ENCODE measurements at regions not wholly inside any gene's neighbourhood (a gene's known extent, or its start where the extent isn't known, plus 50 kb on each side); places are given as distances from the start of the nearest gene placed in this dataset.
A peak's percentile ranks its signal among the peaks of the same experiment; 100 is the strongest.
"Not testable (repeated sequence)": the region's sequence is repeated elsewhere in the genome, so short reads cannot be mapped to it uniquely, and the experiment has no call there.

DNA sequence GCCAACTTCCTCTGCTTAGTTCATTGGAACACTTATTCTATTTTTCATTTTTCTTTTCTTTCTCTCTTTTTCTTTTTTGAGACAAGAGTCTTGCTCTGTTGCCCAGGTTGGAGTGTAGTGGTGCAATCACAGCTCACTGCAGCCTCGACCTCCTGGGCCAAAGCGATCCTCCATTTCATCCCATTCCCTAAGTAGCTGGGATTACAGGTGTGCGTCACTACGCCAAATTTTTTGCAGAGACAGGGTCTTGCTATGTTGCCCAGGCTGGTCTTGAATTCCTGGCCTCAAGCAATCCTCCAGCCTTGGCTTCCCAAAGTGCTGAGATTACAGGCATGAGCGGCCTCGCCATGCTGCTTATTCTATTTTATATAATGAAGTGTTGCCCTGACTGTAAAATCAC is 336.4 kb upstream of the TNRC6C start:
- DNase-seq; H3K9me3 Mint-ChIP-seq; H3K4me3 Mint-ChIP-seq; H3K27ac ChIP-seq (ENCODE audit: insufficient read depth, low read length, poor library complexity, severe bottlenecking); H3K9me3 ChIP-seq (ENCODE audit: control insufficient read depth in 2 of 2, low read length in 2 of 2); H3K36me3 ChIP-seq (ENCODE audit: control insufficient read depth, insufficient read depth, low read length); H3K4me3 ChIP-seq (ENCODE audit: low read depth, low read length); H3K27me3 ChIP-seq (ENCODE audit: control insufficient read depth, insufficient read depth, low read length); H3K36me3 Mint-ChIP-seq; ATAC-seq (ENCODE audit: low read depth in 2 of 2); H3K4me1 ChIP-seq (ENCODE audit: control insufficient read depth, insufficient read depth, low read length, poor library complexity, severe bottlenecking); H3K27ac Mint-ChIP-seq: not testable (repeated sequence)
- H3K4me1 Mint-ChIP-seq = peaks cover 0 to 15% (median 0%) of the 10 kb centered on the region in 4 donors
- H3K27me3 Mint-ChIP-seq = peaks cover 42% of the 10 kb centered on the region

DNA sequence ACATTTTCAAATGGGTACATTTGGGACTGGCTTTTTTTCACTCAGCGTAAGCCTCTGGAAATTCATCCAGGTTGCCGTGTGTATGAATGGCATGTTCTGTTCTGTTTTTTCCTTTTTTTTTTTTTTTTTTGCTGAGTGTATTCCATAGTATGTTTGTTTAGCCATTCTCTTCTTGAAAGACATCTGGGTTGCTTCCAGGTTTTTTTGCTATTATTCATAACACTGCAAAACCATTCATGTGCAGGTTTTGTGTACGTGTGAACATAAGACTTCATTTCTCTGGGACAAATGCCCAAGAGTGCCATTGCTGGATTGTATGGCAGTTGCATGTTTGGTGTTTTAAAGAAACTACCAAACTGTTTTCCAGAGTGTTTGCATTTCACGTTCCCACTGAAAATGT is 335.9 kb upstream of the TNRC6C start:
- no peaks in the 10 kb centered on the region for H3K36me3 Mint-ChIP-seq
- Histone ChIP-seq H3K4me3 (ENCODE audit: low read depth, low read length) (no peak overlapping the region), H3K4me1 (ENCODE audit: control insufficient read depth, insufficient read depth, low read length, poor library complexity, severe bottlenecking) (no peaks in the 10 kb centered on the region), H3K36me3 (ENCODE audit: control insufficient read depth, insufficient read depth, low read length) (no peaks in the 10 kb centered on the region), H3K27ac (ENCODE audit: insufficient read depth, low read length, poor library complexity, severe bottlenecking) (no peak overlapping the region), H3K27me3 (ENCODE audit: control insufficient read depth, insufficient read depth, low read length) (peaks cover 5% of the 10 kb centered on the region), H3K9me3 (ENCODE audit: control insufficient read depth in 2 of 2, low read length in 2 of 2) (peaks cover 9 to 13% of the 10 kb centered on the region in 2 experiments)
- no peak overlapping the region for H3K27ac Mint-ChIP-seq
- no peak for ATAC-seq (ENCODE audit: low read depth in 2 of 2)
- H3K4me3 Mint-ChIP-seq = no peak overlapping the region
- H3K4me1 Mint-ChIP-seq = peaks cover 0 to 15% (median 0%) of the 10 kb centered on the region in 4 donors
- H3K9me3 Mint-ChIP-seq = peaks cover 0 to 8% (median 2%) of the 10 kb centered on the region in 7 donors
- H3K27me3 Mint-ChIP-seq = peaks cover 43% of the 10 kb centered on the region
- no peak for DNase-seq

DNA sequence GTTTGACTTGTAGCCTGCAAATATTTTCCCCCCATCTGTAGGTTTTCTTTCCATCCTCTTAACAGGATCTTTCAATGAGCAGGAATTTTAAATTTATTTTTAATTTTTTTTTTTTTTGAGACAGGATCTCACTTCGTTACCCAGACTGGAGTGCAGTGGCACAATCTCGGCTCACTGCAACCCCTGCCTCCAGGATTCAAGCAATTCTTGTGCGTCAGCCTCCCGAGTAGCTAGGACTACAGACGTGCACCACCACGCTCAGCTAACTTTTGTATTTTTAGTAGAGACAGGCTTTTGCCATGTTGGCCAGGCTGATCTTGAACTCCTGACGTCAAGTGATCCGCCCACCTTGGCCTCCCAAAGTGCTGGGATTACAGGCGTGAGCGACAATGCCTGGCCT is 335.2 kb upstream of the TNRC6C start:
- not testable (repeated sequence) for ATAC-seq (ENCODE audit: low read depth in 2 of 2); H3K27me3 ChIP-seq (ENCODE audit: control insufficient read depth, insufficient read depth, low read length); DNase-seq; H3K27ac ChIP-seq (ENCODE audit: insufficient read depth, low read length, poor library complexity, severe bottlenecking); H3K4me1 ChIP-seq (ENCODE audit: control insufficient read depth, insufficient read depth, low read length, poor library complexity, severe bottlenecking); H3K27ac Mint-ChIP-seq; H3K4me3 Mint-ChIP-seq; H3K4me1 Mint-ChIP-seq; H3K36me3 Mint-ChIP-seq; H3K36me3 ChIP-seq (ENCODE audit: control insufficient read depth, insufficient read depth, low read length); H3K4me3 ChIP-seq (ENCODE audit: low read depth, low read length)
- peaks cover 43% of the 10 kb centered on the region for H3K27me3 Mint-ChIP-seq
- peaks cover 3 to 11% (median 5%) of the 10 kb centered on the region in 7 donors for H3K9me3 Mint-ChIP-seq
- peaks cover 13 to 15% of the 10 kb centered on the region in 2 experiments for H3K9me3 ChIP-seq (ENCODE audit: control insufficient read depth in 2 of 2, low read length in 2 of 2)

GRCh38 chr17:77628035-77628434 is 330.5 kb upstream of the TNRC6C start:
- DNase-seq (no peak), ATAC-seq (ENCODE audit: low read depth in 2 of 2) (no peak)
- Mint-ChIP-seq H3K36me3 (no peaks in the 10 kb centered on the region), H3K27me3 (peaks cover 40% of the 10 kb centered on the region), H3K4me3 (no peak overlapping the region), H3K4me1 (no peaks in the 10 kb centered on the region), H3K9me3 (peaks cover 3 to 12% (median 8%) of the 10 kb centered on the region in 7 donors), H3K27ac (no peak overlapping the region)
- peaks cover 11 to 15% of the 10 kb centered on the region in 2 experiments for H3K9me3 ChIP-seq (ENCODE audit: control insufficient read depth in 2 of 2, low read length in 2 of 2)
- no peak overlapping the region for H3K4me3 ChIP-seq (ENCODE audit: low read depth, low read length)
- H3K4me1 ChIP-seq (ENCODE audit: control insufficient read depth, insufficient read depth, low read length, poor library complexity, severe bottlenecking) = no peaks in the 10 kb centered on the region
- H3K36me3 ChIP-seq (ENCODE audit: control insufficient read depth, insufficient read depth, low read length) = no peaks in the 10 kb centered on the region
- peaks cover 6% of the 10 kb centered on the region for H3K27me3 ChIP-seq (ENCODE audit: control insufficient read depth, insufficient read depth, low read length)
- no peak overlapping the region for H3K27ac ChIP-seq (ENCODE audit: insufficient read depth, low read length, poor library complexity, severe bottlenecking)

GRCh38 chr17:77629284-77629683 is 329.2 kb upstream of the TNRC6C start:
- peaks cover 11 to 15% of the 10 kb centered on the region in 2 experiments for H3K9me3 ChIP-seq (ENCODE audit: control insufficient read depth in 2 of 2, low read length in 2 of 2)
- H3K4me3 ChIP-seq (ENCODE audit: low read depth, low read length); H3K27me3 ChIP-seq (ENCODE audit: control insufficient read depth, insufficient read depth, low read length); ATAC-seq (ENCODE audit: low read depth in 2 of 2); H3K4me3 Mint-ChIP-seq; H3K36me3 Mint-ChIP-seq; H3K27ac Mint-ChIP-seq; DNase-seq; H3K4me1 Mint-ChIP-seq; H3K27ac ChIP-seq (ENCODE audit: insufficient read depth, low read length, poor library complexity, severe bottlenecking); H3K4me1 ChIP-seq (ENCODE audit: control insufficient read depth, insufficient read depth, low read length, poor library complexity, severe bottlenecking); H3K36me3 ChIP-seq (ENCODE audit: control insufficient read depth, insufficient read depth, low read length): not testable (repeated sequence)
- H3K9me3 Mint-ChIP-seq = peaks cover 3 to 12% (median 8%) of the 10 kb centered on the region in 7 donors
- peaks cover 35% of the 10 kb centered on the region for H3K27me3 Mint-ChIP-seq

- ATAC-seq (ENCODE audit: low read depth in 2 of 2) (no peak), DNase-seq (no peak)
- Mint-ChIP-seq H3K27me3 (peaks cover 19% of the 10 kb centered on the region), H3K9me3 (peaks cover 3 to 12% (median 8%) of the 10 kb centered on the region in 7 donors), H3K4me3 (no peak overlapping the region), H3K27ac (no peak overlapping the region), H3K4me1 (peaks cover 0 to 2% (median 0%) of the 10 kb centered on the region in 4 donors), H3K36me3 (no peaks in the 10 kb centered on the region)
- no peak overlapping the region for H3K27ac ChIP-seq (ENCODE audit: insufficient read depth, low read length, poor library complexity, severe bottlenecking)
- H3K4me1 ChIP-seq (ENCODE audit: control insufficient read depth, insufficient read depth, low read length, poor library complexity, severe bottlenecking) = no peaks in the 10 kb centered on the region
- no peak overlapping the region for H3K4me3 ChIP-seq (ENCODE audit: low read depth, low read length)
- peaks cover 11 to 15% of the 10 kb centered on the region in 2 experiments for H3K9me3 ChIP-seq (ENCODE audit: control insufficient read depth in 2 of 2, low read length in 2 of 2)
- peaks cover 6% of the 10 kb centered on the region for H3K27me3 ChIP-seq (ENCODE audit: control insufficient read depth, insufficient read depth, low read length)
- H3K36me3 ChIP-seq (ENCODE audit: control insufficient read depth, insufficient read depth, low read length) = no peaks in the 10 kb centered on the region
Observed at GRCh38 chr17:77631307-77631706, 327.2 kb upstream of the TNRC6C start.

- H3K27me3 Mint-ChIP-seq = peaks cover 8% of the 10 kb centered on the region
- no peak overlapping the region for H3K4me3 Mint-ChIP-seq
- no peaks in the 10 kb centered on the region for H3K36me3 ChIP-seq (ENCODE audit: control insufficient read depth, insufficient read depth, low read length)
- H3K4me3 ChIP-seq (ENCODE audit: low read depth, low read length) = no peak overlapping the region
- peaks cover 0 to 7% of the 10 kb centered on the region in 2 experiments for H3K9me3 ChIP-seq (ENCODE audit: control insufficient read depth in 2 of 2, low read length in 2 of 2)
- H3K9me3 Mint-ChIP-seq = peaks cover 0 to 8% (median 5%) of the 10 kb centered on the region in 7 donors
- ATAC-seq (ENCODE audit: low read depth in 2 of 2) (no peak), DNase-seq (no peak)
- H3K27me3 ChIP-seq (ENCODE audit: control insufficient read depth, insufficient read depth, low read length) = peaks cover 2% of the 10 kb centered on the region
- no peak overlapping the region for H3K27ac Mint-ChIP-seq
- no peaks in the 10 kb centered on the region for H3K4me1 ChIP-seq (ENCODE audit: control insufficient read depth, insufficient read depth, low read length, poor library complexity, severe bottlenecking)
- no peaks in the 10 kb centered on the region for H3K36me3 Mint-ChIP-seq
- H3K4me1 Mint-ChIP-seq = peaks cover 0 to 2% (median 0%) of the 10 kb centered on the region in 4 donors
- no peak overlapping the region for H3K27ac ChIP-seq (ENCODE audit: insufficient read depth, low read length, poor library complexity, severe bottlenecking)
Observed at GRCh38 chr17:77632619-77633018, 325.9 kb upstream of the TNRC6C start.

GRCh38 chr17:77634710-77635109 is 323.8 kb upstream of the TNRC6C start:
- H3K27me3 ChIP-seq (ENCODE audit: control insufficient read depth, insufficient read depth, low read length) = no peaks in the 10 kb centered on the region
- Mint-ChIP-seq H3K36me3 (no peaks in the 10 kb centered on the region), H3K4me1 (peaks cover 0 to 2% (median 0%) of the 10 kb centered on the region in 4 donors), H3K27ac (no peak overlapping the region), H3K4me3 (no peak overlapping the region), H3K27me3 (peaks cover 4% of the 10 kb centered on the region), H3K9me3 (peaks cover 0 to 1% (median 0%) of the 10 kb centered on the region in 7 donors)
- H3K4me1 ChIP-seq (ENCODE audit: control insufficient read depth, insufficient read depth, low read length, poor library complexity, severe bottlenecking) = no peaks in the 10 kb centered on the region
- H3K9me3 ChIP-seq (ENCODE audit: control insufficient read depth in 2 of 2, low read length in 2 of 2) = no peaks in the 10 kb centered on the region
- no peak overlapping the region for H3K27ac ChIP-seq (ENCODE audit: insufficient read depth, low read length, poor library complexity, severe bottlenecking)
- ATAC-seq (ENCODE audit: low read depth in 2 of 2) (no peak), DNase-seq (peak in 1 of 3 donors; percentile 22)
- no peaks in the 10 kb centered on the region for H3K36me3 ChIP-seq (ENCODE audit: control insufficient read depth, insufficient read depth, low read length)
- no peak overlapping the region for H3K4me3 ChIP-seq (ENCODE audit: low read depth, low read length)
